Right cardiac atrium (tissue), 5 donors: ENCODE measurements at regions not wholly inside any gene's neighbourhood (a gene's known extent, or its start where the extent isn't known, plus 50 kb on each side); places are given as distances from the start of the nearest gene placed in this dataset.
"Not testable (repeated sequence)": the region's sequence is repeated elsewhere in the genome, so short reads cannot be mapped to it uniquely, and the experiment has no call there.

Experiments used
- ATAC-seq, 2 donors: fragments of 200-7000 bp; cut with Tn5 transposase; one replicate each; pipeline versions ENCODE4 v1.8.0 to v1.9.1; 2020; ENCODE audit warnings: moderate library complexity in 2 of 2, mild to moderate bottlenecking in 1 of 2
- DNase-seq, 3 donors: peaks; one replicate each; pipeline ENCODE4 v3.0.0-alpha.2; 2020
- H3K27ac ChIP-seq: one replicate; pipeline ENCODE4 v1.5.1; 2013; ENCODE audit warnings: mild to moderate bottlenecking, low read length, control low read depth, moderate library complexity
- H3K27me3 ChIP-seq: one replicate; pipeline ENCODE4 v1.6.1; 2013; ENCODE audit not compliant: control insufficient read depth, insufficient read depth
- H3K4me1 ChIP-seq: one replicate; pipeline ENCODE4 v1.6.1; 2013; ENCODE audit warnings: low read length; ENCODE audit not compliant: control insufficient read depth, insufficient read depth
- H3K4me3 ChIP-seq: one replicate; pipeline ENCODE4 v1.5.1; 2013; ENCODE audit warnings: low read length, control low read depth
- H3K9me3 ChIP-seq: one replicate; pipeline ENCODE4 v1.6.1; 2013; ENCODE audit warnings: low read length; ENCODE audit not compliant: control insufficient read depth
- WGBS: extraction: QIAGEN DNeasy Blood & Tissue Kit; methylation state at CpG from one replicate; pipeline ENCODE4 v1.1.7; 2013; 5-methylcytosine and 5-hydroxymethylcytosine counted together
- intact Hi-C, 4 donors: fragments of 100-400 bp; cut with DNase I; formaldehyde crosslinking; loops; one replicate each; pipeline versions ENCODE4 v1.11.0 to v1.14.0; 2022 to 2023
- donor health status: healthy with polysubstance abuse.
- donor health status: DM: no; HTN: yes; CAD: no.
- donor health status: DM: no; HTN: no; CAD: no.
- donor health status: DM: no; HTN: yes; CAD: no; lungs with severe emphysema.
- donor health status: DM: yes; HTN: yes; CAD: no.

GRCh38 chr10:38292560-38292959 is 198.4 kb downstream of the ZNF37A start:
- not testable (repeated sequence) for ATAC-seq

GRCh38 chr10:38310111-38310510 is 216.0 kb downstream of the ZNF37A start:
- not testable (repeated sequence) for DNase-seq

More at GRCh38 chr10:38292560-38292959, 198.4 kb downstream of the ZNF37A start:
- whole genome bisulfite sequencing = 58% methylated on average over 2 of the region's 2 CpGs
- intact Hi-C loops, DNase-seq, H3K27me3 ChIP-seq, H3K27ac ChIP-seq, H3K4me3 ChIP-seq, H3K9me3 ChIP-seq, H3K4me1 ChIP-seq: not testable (repeated sequence)

DNA sequence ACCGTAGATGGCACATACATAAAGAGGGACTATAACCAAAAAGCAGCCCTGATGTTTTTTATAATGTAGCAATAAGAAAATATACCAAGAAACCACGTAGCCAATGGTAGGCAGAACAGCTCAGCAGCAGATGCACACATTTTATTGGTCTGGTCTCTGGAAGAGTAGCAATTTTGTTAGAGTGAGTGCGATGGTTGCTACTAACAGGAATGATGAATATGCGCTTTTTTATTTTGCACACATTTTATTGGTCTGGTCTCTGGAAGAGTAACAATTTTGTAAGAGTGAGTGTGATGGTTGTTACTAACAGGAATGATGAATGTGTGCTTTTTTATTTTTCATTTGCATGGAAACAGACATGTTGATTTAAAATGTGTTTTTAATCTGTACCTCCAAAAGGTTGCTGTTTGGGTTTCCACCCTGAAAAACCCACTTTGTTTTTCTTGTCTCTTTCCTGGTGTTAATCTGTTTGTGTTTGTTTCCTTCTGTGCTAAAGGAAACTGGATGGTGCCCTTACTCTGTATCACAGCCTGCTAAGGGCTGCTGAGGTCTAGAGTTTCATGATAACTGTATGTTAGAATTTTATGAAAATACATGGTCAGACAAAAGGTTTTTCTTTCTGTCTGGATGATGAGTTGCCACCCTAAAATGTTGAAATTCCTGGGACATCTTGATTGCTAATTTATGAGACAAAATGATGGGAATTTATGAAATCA is 221.1 kb downstream of the ZNF37A start:
- H3K27me3 ChIP-seq, H3K4me3 ChIP-seq, H3K27ac ChIP-seq, H3K9me3 ChIP-seq, ATAC-seq, H3K4me1 ChIP-seq, intact Hi-C loops, DNase-seq: not testable (repeated sequence)
- WGBS = 75% methylated on average over 4 of the region's 4 CpGs

More at GRCh38 chr10:38310111-38310510, 216.0 kb downstream of the ZNF37A start:
- H3K9me3 ChIP-seq, H3K27ac ChIP-seq, H3K4me1 ChIP-seq, intact Hi-C loops, ATAC-seq, H3K4me3 ChIP-seq, H3K27me3 ChIP-seq: not testable (repeated sequence)
- 73% methylated on average over 5 of the region's 5 CpGs for WGBS

- H3K27me3 ChIP-seq, intact Hi-C loops, H3K4me3 ChIP-seq, ATAC-seq, H3K27ac ChIP-seq, DNase-seq, H3K9me3 ChIP-seq, H3K4me1 ChIP-seq: not testable (repeated sequence)
- 80% methylated on average over 8 of the region's 8 CpGs for WGBS
These were observed 227.3 kb downstream of the ZNF37A start for GRCh38 chr10:38321393-38321792.

GRCh38 chr10:38330306-38330705 is 236.2 kb downstream of the ZNF37A start:
- WGBS = 67% methylated on average over 2 of the region's 2 CpGs
- not testable (repeated sequence) for DNase-seq

DNA sequence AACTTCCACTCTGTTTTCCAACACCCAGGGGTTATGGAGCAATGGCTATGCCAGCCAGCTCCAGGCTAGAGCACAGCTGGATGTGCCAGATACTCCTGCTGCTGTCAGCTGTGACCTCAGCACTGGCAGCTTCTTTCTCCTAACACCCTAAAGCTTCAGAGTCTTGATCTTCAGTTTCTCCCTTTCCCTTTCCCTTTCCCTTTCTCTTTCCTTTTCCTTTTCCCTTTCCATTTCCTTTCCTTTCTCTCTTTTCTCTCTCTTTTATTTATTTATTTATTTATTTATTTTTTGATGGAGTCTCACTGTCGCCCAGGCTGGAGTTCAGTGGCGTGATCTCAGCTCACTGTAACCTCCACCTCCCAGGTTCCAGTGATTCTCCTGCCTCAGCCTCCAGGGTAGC is 237.0 kb downstream of the ZNF37A start:
- H3K4me3 ChIP-seq, ATAC-seq, H3K27ac ChIP-seq, H3K27me3 ChIP-seq, H3K9me3 ChIP-seq, H3K4me1 ChIP-seq, DNase-seq, intact Hi-C loops: not testable (repeated sequence)
- WGBS = 82% methylated on average over 2 of the region's 2 CpGs

More at GRCh38 chr10:38330306-38330705, 236.2 kb downstream of the ZNF37A start:
- H3K4me1 ChIP-seq, intact Hi-C loops, H3K27me3 ChIP-seq, H3K9me3 ChIP-seq, ATAC-seq, H3K4me3 ChIP-seq, H3K27ac ChIP-seq: not testable (repeated sequence)

DNA sequence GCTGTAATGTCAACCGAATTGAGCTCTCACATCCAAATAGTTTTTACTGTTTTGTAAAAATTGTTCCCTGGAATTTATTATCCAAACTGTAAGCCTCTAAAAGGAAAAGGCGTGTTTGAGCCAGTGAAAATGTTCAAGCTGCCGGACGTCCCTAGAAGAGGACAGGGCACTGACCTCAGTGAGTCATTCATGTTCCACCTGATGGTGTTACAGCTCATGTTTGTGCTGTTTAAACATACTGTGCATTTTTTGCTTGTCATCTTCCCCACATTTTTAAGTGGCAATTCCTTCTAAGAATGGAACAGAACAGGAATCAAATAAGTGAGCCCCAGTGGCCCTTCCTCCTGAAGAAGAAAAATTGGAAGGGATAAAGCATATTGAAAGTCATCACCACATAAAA is 239.6 kb downstream of the ZNF37A start:
- H3K27ac ChIP-seq, H3K27me3 ChIP-seq, intact Hi-C loops, H3K9me3 ChIP-seq, ATAC-seq, DNase-seq, H3K4me1 ChIP-seq, H3K4me3 ChIP-seq: not testable (repeated sequence)
- WGBS = 76% methylated on average over 3 of the region's 4 CpGs

GRCh38 chr10:38350645-38351044 is 256.5 kb downstream of the ZNF37A start:
- H3K27ac ChIP-seq, intact Hi-C loops, ATAC-seq: not testable (repeated sequence)

GRCh38 chr10:38354410-38354809 is 260.3 kb downstream of the ZNF37A start:
- ATAC-seq, H3K27ac ChIP-seq, H3K27me3 ChIP-seq, H3K9me3 ChIP-seq, H3K4me1 ChIP-seq, H3K4me3 ChIP-seq, intact Hi-C loops, DNase-seq: not testable (repeated sequence)
- WGBS = 65% methylated on average over 3 of the region's 3 CpGs

More at GRCh38 chr10:38350645-38351044, 256.5 kb downstream of the ZNF37A start:
- not testable (repeated sequence) for H3K4me3 ChIP-seq, DNase-seq, H3K9me3 ChIP-seq, H3K4me1 ChIP-seq, H3K27me3 ChIP-seq
- 62% methylated on average over 1 of the region's 1 CpG for WGBS

GRCh38 chr10:38355911-38356526 is 261.9 kb downstream of the ZNF37A start:
- 6% methylated on average over 35 of the region's 41 CpGs for WGBS
- peak overlapping the region; percentile 69 for H3K4me3 ChIP-seq

DNA sequence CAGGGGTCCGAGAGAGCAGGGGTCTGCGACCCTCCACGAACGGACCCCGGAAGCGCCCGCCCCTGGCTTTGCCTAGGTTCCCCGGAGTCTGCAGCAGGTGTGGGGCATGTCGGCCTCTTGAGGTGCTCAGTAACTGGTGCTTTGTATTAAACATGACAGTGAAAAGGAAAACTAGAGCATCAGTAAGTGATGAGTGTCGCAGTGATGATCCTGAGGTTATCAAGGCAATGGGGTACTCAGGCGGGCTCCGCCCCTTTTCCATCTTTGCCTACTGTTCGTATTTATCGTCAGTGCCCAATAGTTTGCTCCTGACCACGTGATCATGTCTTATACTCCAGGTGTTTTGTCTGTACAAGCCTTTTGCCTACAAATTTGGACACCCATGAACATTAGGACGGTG is 262.4 kb downstream of the ZNF37A start:
- H3K4me3 ChIP-seq = peak overlapping the region; percentile 69
- under 1% methylated on average over 13 of the region's 16 CpGs for WGBS

More at GRCh38 chr10:38355911-38356526, 261.9 kb downstream of the ZNF37A start:
- peak; percentile 100 for ATAC-seq
- DNase-seq = peak; percentile 82 to 92 (median 90)
- H3K27me3 ChIP-seq, H3K4me1 ChIP-seq, H3K9me3 ChIP-seq, intact Hi-C loops: not testable (repeated sequence)
- peak overlapping the region; percentile 89 for H3K27ac ChIP-seq

More for the DNA sequence above, 262.4 kb downstream of the ZNF37A start:
- H3K27ac ChIP-seq = peak overlapping the region; percentile 88
- DNase-seq, H3K27me3 ChIP-seq, H3K4me1 ChIP-seq, intact Hi-C loops, H3K9me3 ChIP-seq: not testable (repeated sequence)
- ATAC-seq = peak; percentile 55 to 63
